Liver (tissue), 3 donors: ENCODE measurements at regions not wholly inside any gene's neighbourhood (a gene's known extent, or its start where the extent isn't known, plus 50 kb on each side); places are given as distances from the start of the nearest gene placed in this dataset.

Experiments used
- EGR1 ChIP-seq, 2 donors: IDR thresholded peaks; 2 replicates each; pipeline ENCODE4 v1.6.1; 2016 to 2018; ENCODE audit warnings: antibody characterized with exemption in 2 of 2, low read depth in 2 of 2
- GABPA ChIP-seq, 2 donors: IDR thresholded peaks in 1 of 2; conservative IDR thresholded peaks in 1 of 2; 2 replicates each; pipeline ENCODE4 v1.6.1; 2016; ENCODE audit warnings: antibody characterized with exemption in 2 of 2, mild to moderate bottlenecking in 1 of 2, moderate library complexity in 1 of 2
- JUND ChIP-seq, 2 donors: IDR thresholded peaks; 2 replicates each; pipeline ENCODE4 v1.6.1; 2016; ENCODE audit warnings: antibody characterized with exemption in 2 of 2
- RAD21 ChIP-seq, 2 donors: IDR thresholded peaks; 2 replicates each; pipeline ENCODE4 v1.6.1; 2016; ENCODE audit warnings: antibody characterized with exemption in 2 of 2, mild to moderate bottlenecking in 2 of 2
- RXRA ChIP-seq, 2 donors: IDR thresholded peaks; 2 replicates each; pipeline ENCODE4 v1.6.1; 2017 to 2018; ENCODE audit warnings: antibody characterized with exemption in 2 of 2, mild to moderate bottlenecking in 1 of 2
- SP1 ChIP-seq: IDR thresholded peaks from 2 replicates; pipeline ENCODE4 v1.6.1; 2018; ENCODE audit warnings: antibody characterized with exemption, mild to moderate bottlenecking
- TAF1 ChIP-seq: conservative IDR thresholded peaks from 2 replicates; pipeline ENCODE4 v1.6.1; 2016; ENCODE audit warnings: antibody characterized with exemption, mild to moderate bottlenecking
- YY1 ChIP-seq: IDR thresholded peaks from 2 replicates; pipeline ENCODE4 v1.6.1; 2016; ENCODE audit warnings: antibody characterized with exemption, mild to moderate bottlenecking
- TF ChIP-seq, protein P1 (sequence below): fragments of 150-350 bp; IDR thresholded peaks from 2 replicates; pipeline ENCODE4 v1.5.1; 2017; ENCODE audit warnings: improper control_type of control experiment, low read depth, low read length; ENCODE audit not compliant: missing input control
- TF ChIP-seq, protein P2 (sequence below): IDR thresholded peaks from 2 replicates; pipeline ENCODE4 v1.6.1; 2016; ENCODE audit warnings: antibody characterized with exemption
- TF ChIP-seq, protein P3 (sequence below): IDR thresholded peaks from 2 replicates; pipeline ENCODE4 v1.6.1; 2016; ENCODE audit warnings: antibody characterized with exemption
- TF ChIP-seq, protein P4 (sequence below): IDR thresholded peaks from 2 replicates; pipeline ENCODE4 v1.6.1; 2016; ENCODE audit warnings: antibody characterized with exemption
- TF ChIP-seq, protein P5 (sequence below): IDR thresholded peaks from 2 replicates; pipeline ENCODE4 v1.6.1; 2016; ENCODE audit warnings: antibody characterized with exemption, mild to moderate bottlenecking
- donor health status: healthy.
- donor health status: healthy.

DNA sequence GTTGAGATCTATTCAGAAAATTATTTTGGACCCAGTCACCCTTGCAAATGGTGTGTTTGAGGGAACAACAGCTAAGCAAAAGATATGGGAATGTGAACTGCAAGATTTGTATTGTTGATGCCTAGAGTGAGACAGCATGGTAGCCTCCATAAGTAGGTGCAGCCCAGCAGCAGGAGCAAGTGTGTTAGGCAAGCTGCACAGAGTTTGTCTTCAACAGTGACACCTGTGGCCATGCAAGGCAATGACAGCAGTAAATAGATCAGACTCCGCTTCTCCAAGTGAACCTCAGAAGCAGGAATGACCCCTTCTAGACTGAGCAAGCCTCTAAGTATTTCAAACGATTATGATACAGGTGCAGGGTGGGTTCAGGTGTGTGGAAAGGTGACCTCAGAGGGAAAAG lies 133.4 kb upstream of the MSX1 start:
- TF ChIP-seq, protein P1, sequence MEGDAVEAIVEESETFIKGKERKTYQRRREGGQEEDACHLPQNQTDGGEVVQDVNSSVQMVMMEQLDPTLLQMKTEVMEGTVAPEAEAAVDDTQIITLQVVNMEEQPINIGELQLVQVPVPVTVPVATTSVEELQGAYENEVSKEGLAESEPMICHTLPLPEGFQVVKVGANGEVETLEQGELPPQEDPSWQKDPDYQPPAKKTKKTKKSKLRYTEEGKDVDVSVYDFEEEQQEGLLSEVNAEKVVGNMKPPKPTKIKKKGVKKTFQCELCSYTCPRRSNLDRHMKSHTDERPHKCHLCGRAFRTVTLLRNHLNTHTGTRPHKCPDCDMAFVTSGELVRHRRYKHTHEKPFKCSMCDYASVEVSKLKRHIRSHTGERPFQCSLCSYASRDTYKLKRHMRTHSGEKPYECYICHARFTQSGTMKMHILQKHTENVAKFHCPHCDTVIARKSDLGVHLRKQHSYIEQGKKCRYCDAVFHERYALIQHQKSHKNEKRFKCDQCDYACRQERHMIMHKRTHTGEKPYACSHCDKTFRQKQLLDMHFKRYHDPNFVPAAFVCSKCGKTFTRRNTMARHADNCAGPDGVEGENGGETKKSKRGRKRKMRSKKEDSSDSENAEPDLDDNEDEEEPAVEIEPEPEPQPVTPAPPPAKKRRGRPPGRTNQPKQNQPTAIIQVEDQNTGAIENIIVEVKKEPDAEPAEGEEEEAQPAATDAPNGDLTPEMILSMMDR, result no peak
- TF ChIP-seq, protein P2, sequence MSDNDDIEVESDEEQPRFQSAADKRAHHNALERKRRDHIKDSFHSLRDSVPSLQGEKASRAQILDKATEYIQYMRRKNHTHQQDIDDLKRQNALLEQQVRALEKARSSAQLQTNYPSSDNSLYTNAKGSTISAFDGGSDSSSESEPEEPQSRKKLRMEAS, result no peak
- TF ChIP-seq YY1 (no peak), GABPA (IDR thresholded peaks at IDR 0.05 in 1 of 2, conservative IDR thresholded peaks at IDR 0.05 in 1 of 2) (no peak), TAF1 (no peak), RAD21 (IDR thresholded peaks at IDR 0.05) (no peak), EGR1 (IDR thresholded peaks at IDR 0.05; ENCODE audit: low read depth in 2 of 2) (no peak), SP1 (no peak), JUND (IDR thresholded peaks at IDR 0.05) (no peak), RXRA (IDR thresholded peaks at IDR 0.05) (no peak)
- TF ChIP-seq, protein P3, sequence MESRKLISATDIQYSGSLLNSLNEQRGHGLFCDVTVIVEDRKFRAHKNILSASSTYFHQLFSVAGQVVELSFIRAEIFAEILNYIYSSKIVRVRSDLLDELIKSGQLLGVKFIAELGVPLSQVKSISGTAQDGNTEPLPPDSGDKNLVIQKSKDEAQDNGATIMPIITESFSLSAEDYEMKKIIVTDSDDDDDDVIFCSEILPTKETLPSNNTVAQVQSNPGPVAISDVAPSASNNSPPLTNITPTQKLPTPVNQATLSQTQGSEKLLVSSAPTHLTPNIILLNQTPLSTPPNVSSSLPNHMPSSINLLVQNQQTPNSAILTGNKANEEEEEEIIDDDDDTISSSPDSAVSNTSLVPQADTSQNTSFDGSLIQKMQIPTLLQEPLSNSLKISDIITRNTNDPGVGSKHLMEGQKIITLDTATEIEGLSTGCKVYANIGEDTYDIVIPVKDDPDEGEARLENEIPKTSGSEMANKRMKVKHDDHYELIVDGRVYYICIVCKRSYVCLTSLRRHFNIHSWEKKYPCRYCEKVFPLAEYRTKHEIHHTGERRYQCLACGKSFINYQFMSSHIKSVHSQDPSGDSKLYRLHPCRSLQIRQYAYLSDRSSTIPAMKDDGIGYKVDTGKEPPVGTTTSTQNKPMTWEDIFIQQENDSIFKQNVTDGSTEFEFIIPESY, result no peak
- TF ChIP-seq, protein P4, sequence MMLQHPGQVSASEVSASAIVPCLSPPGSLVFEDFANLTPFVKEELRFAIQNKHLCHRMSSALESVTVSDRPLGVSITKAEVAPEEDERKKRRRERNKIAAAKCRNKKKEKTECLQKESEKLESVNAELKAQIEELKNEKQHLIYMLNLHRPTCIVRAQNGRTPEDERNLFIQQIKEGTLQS, result no peak
- TF ChIP-seq, protein P5, sequence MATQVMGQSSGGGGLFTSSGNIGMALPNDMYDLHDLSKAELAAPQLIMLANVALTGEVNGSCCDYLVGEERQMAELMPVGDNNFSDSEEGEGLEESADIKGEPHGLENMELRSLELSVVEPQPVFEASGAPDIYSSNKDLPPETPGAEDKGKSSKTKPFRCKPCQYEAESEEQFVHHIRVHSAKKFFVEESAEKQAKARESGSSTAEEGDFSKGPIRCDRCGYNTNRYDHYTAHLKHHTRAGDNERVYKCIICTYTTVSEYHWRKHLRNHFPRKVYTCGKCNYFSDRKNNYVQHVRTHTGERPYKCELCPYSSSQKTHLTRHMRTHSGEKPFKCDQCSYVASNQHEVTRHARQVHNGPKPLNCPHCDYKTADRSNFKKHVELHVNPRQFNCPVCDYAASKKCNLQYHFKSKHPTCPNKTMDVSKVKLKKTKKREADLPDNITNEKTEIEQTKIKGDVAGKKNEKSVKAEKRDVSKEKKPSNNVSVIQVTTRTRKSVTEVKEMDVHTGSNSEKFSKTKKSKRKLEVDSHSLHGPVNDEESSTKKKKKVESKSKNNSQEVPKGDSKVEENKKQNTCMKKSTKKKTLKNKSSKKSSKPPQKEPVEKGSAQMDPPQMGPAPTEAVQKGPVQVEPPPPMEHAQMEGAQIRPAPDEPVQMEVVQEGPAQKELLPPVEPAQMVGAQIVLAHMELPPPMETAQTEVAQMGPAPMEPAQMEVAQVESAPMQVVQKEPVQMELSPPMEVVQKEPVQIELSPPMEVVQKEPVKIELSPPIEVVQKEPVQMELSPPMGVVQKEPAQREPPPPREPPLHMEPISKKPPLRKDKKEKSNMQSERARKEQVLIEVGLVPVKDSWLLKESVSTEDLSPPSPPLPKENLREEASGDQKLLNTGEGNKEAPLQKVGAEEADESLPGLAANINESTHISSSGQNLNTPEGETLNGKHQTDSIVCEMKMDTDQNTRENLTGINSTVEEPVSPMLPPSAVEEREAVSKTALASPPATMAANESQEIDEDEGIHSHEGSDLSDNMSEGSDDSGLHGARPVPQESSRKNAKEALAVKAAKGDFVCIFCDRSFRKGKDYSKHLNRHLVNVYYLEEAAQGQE, result no peak
